Ecto neural progenitor cell (in vitro differentiated cells): ENCODE measurements at regions not wholly inside any gene's neighbourhood (a gene's known extent, or its start where the extent isn't known, plus 50 kb on each side); places are given as distances from the start of the nearest gene placed in this dataset.
"Not testable (repeated sequence)": the region's sequence is repeated elsewhere in the genome, so short reads cannot be mapped to it uniquely, and the experiment has no call there.

Experiments
- DNase-seq: peaks from one replicate; pipeline ENCODE4 v3.0.0-alpha.2; 2018; ENCODE audit warnings: low spot score

- DNase-seq = no peak
These were observed 89.7 kb upstream of the SLC45A1 start for GRCh38 chr1:8228253-8228652.

- not testable (repeated sequence) for DNase-seq
These were observed 90.2 kb upstream of the SLC45A1 start for GRCh38 chr1:8227674-8228073.

GRCh38 chr1:8226747-8227146, 91.2 kb upstream of the SLC45A1 start:
- DNase-seq = no peak

- not testable (repeated sequence) for DNase-seq
These were observed 91.9 kb upstream of the SLC45A1 start for GRCh38 chr1:8226024-8226423.

- no peak for DNase-seq
These were observed 94.4 kb upstream of the SLC45A1 start for GRCh38 chr1:8223526-8223925.

GRCh38 chr1:8222789-8223188, 95.1 kb upstream of the SLC45A1 start:
- DNase-seq = no peak

GRCh38 chr1:8219530-8219929, 98.4 kb upstream of the SLC45A1 start:
- DNase-seq = no peak

- DNase-seq = no peak
These were observed 99.4 kb upstream of the SLC45A1 start for GRCh38 chr1:8218351-8219092.

GRCh38 chr1:8217809-8218208, 100.1 kb upstream of the SLC45A1 start:
- no peak for DNase-seq

- peak; percentile 79 for DNase-seq
These were observed 100.8 kb upstream of the SLC45A1 start for GRCh38 chr1:8217011-8217711.

- no peak for DNase-seq
These were observed 101.9 kb upstream of the SLC45A1 start for GRCh38 chr1:8216005-8216404.

GRCh38 chr1:8214501-8215173, 103.3 kb upstream of the SLC45A1 start:
- DNase-seq = no peak

GRCh38 chr1:8213676-8214075, 104.2 kb upstream of the SLC45A1 start:
- no peak for DNase-seq

- no peak for DNase-seq
These were observed 104.8 kb upstream of the SLC45A1 start for GRCh38 chr1:8213136-8213535.

- no peak for DNase-seq
These were observed 105.3 kb upstream of the SLC45A1 start for GRCh38 chr1:8212580-8213031.

GRCh38 chr1:8211883-8212579, 105.9 kb upstream of the SLC45A1 start:
- no peak for DNase-seq

- DNase-seq = no peak
These were observed 106.5 kb upstream of the SLC45A1 start for GRCh38 chr1:8211251-8211882.

- no peak for DNase-seq
These were observed 110.7 kb upstream of the SLC45A1 start for GRCh38 chr1:8207202-8207601.

GRCh38 chr1:8206391-8206790, 111.5 kb upstream of the SLC45A1 start:
- DNase-seq = no peak

GRCh38 chr1:8205771-8206170, 112.1 kb upstream of the SLC45A1 start:
- no peak for DNase-seq

GRCh38 chr1:8204826-8205225, 113.1 kb upstream of the SLC45A1 start:
- no peak for DNase-seq

- no peak for DNase-seq
These were observed 114.4 kb upstream of the SLC45A1 start for GRCh38 chr1:8203551-8203950.
